Loucy (cell line): ENCODE measurements at regions not wholly inside any gene's neighbourhood (a gene's known extent, or its start where the extent isn't known, plus 50 kb on each side); places are given as distances from the start of the nearest gene placed in this dataset.

Experiments used
- H2AFZ ChIP-seq: fragments of 200-600 bp; sonication (generic); 2 replicates; pipeline ENCODE4 v1.6.0; 2016; ENCODE audit warnings: antibody characterized with exemption, mild to moderate bottlenecking, low read length, moderate library complexity
- H3F3A ChIP-seq: fragments of 200-600 bp; 2 replicates; pipeline ENCODE4 v1.6.0; 2016; ENCODE audit warnings: antibody characterized with exemption, low read depth, mild to moderate bottlenecking
- H3K27me3 ChIP-seq: fragments of 200-600 bp; sonication (generic); 2 replicates; pipeline ENCODE4 v1.6.1; 2014; ENCODE audit warnings: low read length, mild to moderate bottlenecking; ENCODE audit not compliant: insufficient read depth, poor library complexity, severe bottlenecking
- H3K36me3 ChIP-seq: fragments of 200-600 bp; sonication (generic); 2 replicates; pipeline ENCODE4 v1.6.1; 2016; ENCODE audit warnings: low read length; ENCODE audit not compliant: insufficient read depth
- H3K4me1 ChIP-seq: fragments of 200-600 bp; sonication (generic); 2 replicates; pipeline ENCODE4 v1.5.1; 2014; ENCODE audit warnings: low read length, mild to moderate bottlenecking; ENCODE audit not compliant: insufficient read depth, poor library complexity, severe bottlenecking
- H3K4me2 ChIP-seq: fragments of 200-600 bp; sonication (generic); 2 replicates; pipeline ENCODE4 v1.6.0; 2014; ENCODE audit warnings: antibody characterized with exemption, low read length, low read depth, mild to moderate bottlenecking; ENCODE audit not compliant: poor library complexity, severe bottlenecking
- H3K4me3 ChIP-seq: fragments of 200-600 bp; sonication (generic); 2 replicates; pipeline ENCODE4 v1.5.1; 2014; ENCODE audit warnings: low read length, mild to moderate bottlenecking, mixed read lengths; ENCODE audit not compliant: poor library complexity, severe bottlenecking
- H3K79me2 ChIP-seq: fragments of 200-600 bp; sonication (generic); 2 replicates; pipeline ENCODE4 v1.6.1; 2014; ENCODE audit warnings: low read length; ENCODE audit not compliant: insufficient read depth
- H3K9ac ChIP-seq: fragments of 200-600 bp; sonication (generic); 2 replicates; pipeline ENCODE4 v1.6.0; 2014; ENCODE audit warnings: mild to moderate bottlenecking, low read depth, low read length, moderate library complexity; ENCODE audit not compliant: poor library complexity, severe bottlenecking
- H3K9me2 ChIP-seq: fragments of 200-600 bp; sonication (generic); replicated peaks from 2 replicates; pipeline ENCODE4 v1.6.1; 2016; ENCODE audit warnings: low read depth, low read length, mixed read lengths
- H3K9me3 ChIP-seq: fragments of 200-600 bp; sonication (generic); 2 replicates; pipeline ENCODE4 v1.6.1; 2014; ENCODE audit warnings: mild to moderate bottlenecking, antibody characterized with exemption, low read length, low read depth; ENCODE audit not compliant: insufficient read depth
- H4K20me1 ChIP-seq: fragments of 200-600 bp; sonication (generic); 2 replicates; pipeline ENCODE4 v1.6.0; 2014; ENCODE audit warnings: antibody characterized with exemption, low read length, mild to moderate bottlenecking; ENCODE audit not compliant: insufficient read depth, poor library complexity, severe bottlenecking
- EZH2phosphoT487 ChIP-seq: fragments of 200-600 bp; IDR thresholded peaks from 2 replicates; pipeline ENCODE4 v1.6.1; 2018; ENCODE audit warnings: antibody characterized with exemption, mild to moderate bottlenecking, moderate library complexity, borderline replicate concordance
- TF ChIP-seq, protein P1 (sequence below): fragments of 200-600 bp; sonication (generic); conservative IDR thresholded peaks from 2 replicates; pipeline ENCODE4 v1.5.1; 2014; ENCODE audit warnings: mild to moderate bottlenecking, antibody characterized with exemption, low read length

DNA sequence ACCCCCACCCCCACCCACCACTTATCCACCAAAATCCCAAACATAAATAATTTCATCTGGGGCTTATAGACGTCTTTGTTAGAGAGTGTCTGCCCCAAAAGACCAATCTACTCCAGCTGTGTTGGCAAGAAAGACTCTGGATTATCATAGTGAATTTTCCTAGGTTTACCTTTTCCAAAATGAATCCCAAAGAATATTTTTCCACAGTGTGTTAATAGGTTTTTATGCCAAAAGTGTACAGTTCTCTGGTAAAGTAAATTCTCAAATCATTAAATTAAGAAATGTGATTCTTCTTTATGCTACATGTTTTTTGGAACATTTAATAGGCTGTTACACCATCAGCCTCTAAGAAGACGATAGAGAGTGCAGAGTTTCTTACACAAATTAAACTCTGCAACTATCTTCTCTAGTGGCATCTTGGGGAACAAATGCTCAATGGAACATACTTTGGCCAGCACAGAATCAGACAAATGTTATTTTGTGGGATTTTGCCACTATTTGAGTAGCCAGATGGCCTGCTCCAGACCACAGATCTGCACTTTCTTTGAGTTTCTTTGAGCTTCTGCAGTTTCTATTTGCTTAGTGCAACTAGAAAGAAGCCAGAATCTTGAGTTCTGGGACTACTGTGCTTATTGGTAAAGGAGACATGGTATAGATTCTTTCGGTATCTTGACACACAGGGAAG lies 206.0 kb downstream of the KIT start:
- Histone ChIP-seq H3K9me2 (no peaks in the 10 kb centered on the region), H3F3A (no peaks in the 10 kb centered on the region), H3K27me3 (no peaks in the 10 kb centered on the region), H3K36me3 (no peaks in the 10 kb centered on the region), H4K20me1 (no peaks in the 10 kb centered on the region), H3K4me3 (no peak overlapping the region), H3K4me2 (no peak overlapping the region), H2AFZ (no peak overlapping the region), H3K79me2 (no peaks in the 10 kb centered on the region), H3K9ac (no peak overlapping the region), H3K9me3 (no peaks in the 10 kb centered on the region), H3K4me1 (no peaks in the 10 kb centered on the region)
- TF ChIP-seq, protein P1, sequence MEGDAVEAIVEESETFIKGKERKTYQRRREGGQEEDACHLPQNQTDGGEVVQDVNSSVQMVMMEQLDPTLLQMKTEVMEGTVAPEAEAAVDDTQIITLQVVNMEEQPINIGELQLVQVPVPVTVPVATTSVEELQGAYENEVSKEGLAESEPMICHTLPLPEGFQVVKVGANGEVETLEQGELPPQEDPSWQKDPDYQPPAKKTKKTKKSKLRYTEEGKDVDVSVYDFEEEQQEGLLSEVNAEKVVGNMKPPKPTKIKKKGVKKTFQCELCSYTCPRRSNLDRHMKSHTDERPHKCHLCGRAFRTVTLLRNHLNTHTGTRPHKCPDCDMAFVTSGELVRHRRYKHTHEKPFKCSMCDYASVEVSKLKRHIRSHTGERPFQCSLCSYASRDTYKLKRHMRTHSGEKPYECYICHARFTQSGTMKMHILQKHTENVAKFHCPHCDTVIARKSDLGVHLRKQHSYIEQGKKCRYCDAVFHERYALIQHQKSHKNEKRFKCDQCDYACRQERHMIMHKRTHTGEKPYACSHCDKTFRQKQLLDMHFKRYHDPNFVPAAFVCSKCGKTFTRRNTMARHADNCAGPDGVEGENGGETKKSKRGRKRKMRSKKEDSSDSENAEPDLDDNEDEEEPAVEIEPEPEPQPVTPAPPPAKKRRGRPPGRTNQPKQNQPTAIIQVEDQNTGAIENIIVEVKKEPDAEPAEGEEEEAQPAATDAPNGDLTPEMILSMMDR, result no peak
- TF ChIP-seq EZH2phosphoT487, result no peak

DNA sequence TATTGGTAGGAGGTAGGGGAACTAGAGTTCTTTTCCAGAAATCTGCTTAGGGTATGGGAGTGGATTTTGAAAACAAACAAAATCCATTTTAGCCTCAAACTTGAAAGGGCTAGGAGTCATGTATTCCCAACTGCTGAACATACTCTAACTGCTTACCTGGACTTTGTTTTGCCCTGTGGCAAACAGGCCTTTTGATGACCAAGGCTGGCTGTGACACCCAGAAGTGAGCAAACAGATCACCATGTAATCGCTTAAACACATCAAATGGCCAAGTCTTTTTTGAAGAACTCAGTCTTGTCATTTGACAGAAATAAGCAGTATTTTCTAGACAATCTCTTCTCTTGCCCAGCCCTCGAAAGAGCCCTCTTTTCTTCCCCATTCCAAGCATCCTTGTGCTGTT lies 203.4 kb downstream of the KIT start:
- Histone ChIP-seq H4K20me1 (no peaks in the 10 kb centered on the region), H3K4me3 (no peak overlapping the region), H3F3A (no peaks in the 10 kb centered on the region), H3K9ac (no peak overlapping the region), H3K79me2 (no peaks in the 10 kb centered on the region), H3K36me3 (no peaks in the 10 kb centered on the region), H3K4me1 (no peaks in the 10 kb centered on the region), H3K9me3 (no peaks in the 10 kb centered on the region), H2AFZ (no peak overlapping the region), H3K9me2 (no peaks in the 10 kb centered on the region), H3K4me2 (no peak overlapping the region), H3K27me3 (no peaks in the 10 kb centered on the region)
- no peak for TF ChIP-seq EZH2phosphoT487
- TF ChIP-seq, protein P1, result no peak

DNA sequence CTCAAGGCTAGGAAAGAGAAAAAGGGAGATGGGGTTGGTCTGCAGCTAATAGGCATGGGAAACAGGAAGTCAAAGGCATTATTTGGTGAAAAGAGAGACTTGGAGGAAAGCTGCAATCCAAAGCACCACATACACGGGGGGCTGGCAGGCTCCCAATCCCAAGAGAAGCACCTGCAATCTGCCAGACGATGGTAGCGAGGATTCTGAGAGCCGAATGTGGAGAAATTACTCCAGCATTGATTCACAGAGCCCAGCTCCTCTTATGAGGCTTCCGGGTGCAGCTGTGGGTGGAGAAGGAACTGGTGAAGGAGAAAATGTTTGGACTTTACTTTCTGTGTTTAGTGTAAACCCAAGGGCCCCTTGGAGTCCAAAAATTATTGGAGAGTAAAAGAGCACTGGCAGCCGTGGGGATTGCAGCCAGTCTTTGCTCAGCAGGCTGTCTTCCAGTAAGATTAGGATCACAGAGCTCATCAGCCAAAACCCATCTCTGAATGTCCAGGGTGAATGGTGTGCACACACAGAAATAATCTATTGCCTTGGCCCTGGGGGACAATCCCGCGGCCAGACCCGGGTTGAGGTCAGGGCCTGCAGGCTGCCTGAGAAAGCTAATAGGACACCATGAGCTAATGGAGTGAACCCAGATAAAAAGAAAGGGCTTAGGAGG lies 197.6 kb downstream of the KIT start:
- Histone ChIP-seq H3K4me3 (no peak overlapping the region), H3K4me2 (no peak overlapping the region), H3K9me3 (no peaks in the 10 kb centered on the region), H3K36me3 (no peaks in the 10 kb centered on the region), H4K20me1 (no peaks in the 10 kb centered on the region), H2AFZ (no peak overlapping the region), H3F3A (no peaks in the 10 kb centered on the region), H3K27me3 (no peaks in the 10 kb centered on the region), H3K4me1 (no peaks in the 10 kb centered on the region), H3K9ac (no peak overlapping the region), H3K79me2 (no peaks in the 10 kb centered on the region), H3K9me2 (no peaks in the 10 kb centered on the region)
- TF ChIP-seq, protein P1, result no peak
- no peak for TF ChIP-seq EZH2phosphoT487
